HG03442 (cell line): ENCODE measurements at regions not wholly inside any gene's neighbourhood (a gene's known extent, or its start where the extent isn't known, plus 50 kb on each side); places are given as distances from the start of the nearest gene placed in this dataset.
"Not testable (repeated sequence)": the region's sequence is repeated elsewhere in the genome, so short reads cannot be mapped to it uniquely, and the experiment has no call there.

Experiments used
- ATAC-seq: cut with Tn5 transposase; IDR thresholded peaks from one replicate; pipeline ENCODE4 v1.9.1; 2021; ENCODE audit warnings: mild to moderate bottlenecking, moderate library complexity; ENCODE audit not compliant: unreplicated experiment

DNA sequence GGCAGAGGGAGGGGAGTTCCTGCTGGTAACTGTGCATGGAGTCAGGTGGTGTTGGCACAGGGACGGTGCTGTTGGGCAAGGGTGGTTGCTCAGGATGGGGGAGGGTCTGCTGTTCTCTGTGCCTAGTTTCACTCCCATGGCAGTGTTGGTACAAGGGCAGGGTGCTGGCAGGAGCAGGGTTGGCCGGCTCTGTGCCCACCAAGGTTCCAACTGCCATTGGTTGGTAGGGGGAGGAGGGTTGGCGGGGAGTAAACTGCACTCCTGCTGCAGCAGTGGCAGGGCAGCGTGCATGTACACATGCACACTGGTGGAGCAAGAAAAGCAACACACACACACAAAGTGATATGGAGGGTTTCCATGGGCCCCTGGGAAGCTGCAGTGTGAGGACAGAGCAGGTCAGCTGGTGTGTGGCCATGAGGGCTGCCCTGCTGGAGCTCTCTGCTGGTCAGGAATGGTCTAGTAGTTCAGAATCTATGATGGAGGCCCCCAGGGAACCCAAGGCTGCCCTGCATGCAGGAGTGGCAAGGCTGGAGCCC lies 269.9 kb upstream of the MGAT4C start:
- no peak for ATAC-seq

DNA sequence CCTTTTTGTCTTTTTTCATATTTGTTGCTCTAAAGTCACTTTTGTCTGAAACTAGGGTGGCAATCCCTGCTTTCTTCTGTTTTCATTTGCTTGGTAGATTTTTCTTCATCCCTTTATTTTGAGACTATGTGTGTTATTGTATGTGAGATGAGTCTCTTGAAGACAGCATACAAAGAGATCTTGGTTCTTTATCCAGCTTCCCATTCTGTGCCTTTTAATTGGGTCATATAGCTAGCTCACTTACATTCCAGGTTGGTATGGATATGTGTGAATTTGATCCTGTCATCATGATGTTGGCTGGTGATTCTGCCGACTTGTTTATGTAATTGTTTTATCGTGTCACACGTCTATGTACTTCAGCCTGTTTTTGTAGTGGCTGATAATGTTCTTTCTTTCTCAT lies 267.7 kb upstream of the MGAT4C start:
- no peak for ATAC-seq

DNA sequence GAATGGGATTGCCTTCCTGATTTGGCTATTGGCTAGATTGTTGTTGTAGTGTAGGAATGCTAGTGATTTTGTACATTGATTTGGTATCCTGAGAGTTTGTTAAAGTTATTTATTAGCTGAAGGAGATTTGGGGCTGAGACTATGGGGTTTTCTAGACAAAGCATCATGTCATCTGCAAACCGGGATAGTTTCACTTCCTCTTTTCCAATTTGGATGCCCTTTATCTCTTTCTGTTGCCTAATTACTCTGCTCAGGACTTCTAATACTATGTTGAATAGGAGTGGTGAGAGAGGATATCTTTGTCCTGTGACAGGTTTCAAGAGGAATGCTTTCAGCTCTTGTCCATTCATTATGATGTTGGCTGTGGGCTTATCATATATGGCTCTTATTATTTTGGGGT lies 265.7 kb upstream of the MGAT4C start:
- ATAC-seq, result no peak

DNA sequence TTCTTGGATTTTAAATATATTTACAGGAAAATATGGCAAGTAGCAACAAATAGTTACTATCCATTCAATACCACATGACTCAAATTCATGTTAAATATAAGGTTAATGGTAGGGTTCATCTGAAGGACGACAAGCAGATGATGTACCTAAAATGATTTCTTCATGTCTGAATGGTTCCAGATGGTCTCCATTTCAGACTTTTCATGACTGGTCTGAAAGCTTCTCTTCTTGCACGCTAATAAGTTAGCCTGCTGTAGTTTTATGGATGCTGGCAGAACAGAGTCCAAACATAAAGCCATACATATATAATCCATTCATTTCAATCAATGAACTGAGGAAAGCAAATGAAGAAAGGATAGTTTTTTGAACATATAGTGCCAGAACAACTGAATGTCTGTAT lies 257.0 kb upstream of the MGAT4C start:
- no peak for ATAC-seq

DNA sequence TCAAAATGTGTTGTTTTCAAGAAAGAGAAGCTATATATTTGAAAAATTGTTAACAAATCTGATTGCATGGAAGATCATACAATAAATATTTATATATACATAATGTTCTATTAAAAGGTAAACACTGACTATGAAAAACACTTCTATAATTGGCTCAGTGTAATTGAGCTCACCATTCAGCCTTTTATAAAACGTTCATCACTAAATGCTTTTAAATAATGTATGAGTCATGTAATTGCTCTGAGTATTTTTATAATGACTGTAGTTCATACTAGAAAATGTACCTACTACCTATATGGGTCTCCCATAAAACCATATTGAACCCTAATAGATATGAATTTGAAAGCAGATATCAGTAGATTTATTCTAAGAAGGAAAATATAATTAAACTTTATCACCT lies 240.4 kb upstream of the MGAT4C start:
- no peak for ATAC-seq

DNA sequence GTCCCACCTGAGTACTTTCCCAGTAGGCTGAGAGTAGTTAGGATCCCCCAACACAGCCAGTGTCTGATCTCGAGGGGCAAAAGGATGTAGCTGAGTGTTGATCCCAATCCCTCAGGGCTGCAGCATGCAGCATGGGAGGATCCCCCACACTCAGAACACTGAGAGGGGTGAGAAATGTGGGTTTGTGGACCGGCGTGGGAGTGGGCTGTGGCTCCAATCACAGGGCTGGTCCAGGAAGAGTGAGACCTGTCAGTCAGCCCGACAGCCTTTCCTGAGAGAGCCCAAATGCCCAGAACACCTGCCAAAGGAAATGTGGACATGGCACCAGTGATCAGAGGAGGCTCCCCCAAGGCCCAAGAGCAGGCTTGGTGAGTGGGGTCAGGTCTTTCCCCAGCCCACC lies 228.3 kb upstream of the MGAT4C start:
- no peak for ATAC-seq

DNA sequence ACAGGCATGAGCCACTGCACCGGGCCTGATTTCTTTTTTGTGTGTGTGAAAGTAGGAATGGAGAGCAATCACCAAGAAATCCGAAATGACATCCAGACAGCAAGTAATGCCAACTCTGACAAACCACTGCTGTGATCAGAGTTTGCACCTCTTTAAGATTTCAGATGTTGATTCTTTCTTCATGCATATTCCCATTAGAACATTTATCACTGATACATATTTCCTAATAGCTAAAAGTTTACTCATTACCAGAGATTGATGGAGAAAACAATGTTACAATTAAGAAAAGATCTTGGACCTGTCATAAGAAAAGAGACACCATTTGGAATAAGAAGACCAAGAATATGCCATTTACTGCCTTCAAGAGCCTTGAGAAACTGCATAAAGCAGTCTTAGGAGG lies 217.0 kb upstream of the MGAT4C start:
- ATAC-seq, result no peak

DNA sequence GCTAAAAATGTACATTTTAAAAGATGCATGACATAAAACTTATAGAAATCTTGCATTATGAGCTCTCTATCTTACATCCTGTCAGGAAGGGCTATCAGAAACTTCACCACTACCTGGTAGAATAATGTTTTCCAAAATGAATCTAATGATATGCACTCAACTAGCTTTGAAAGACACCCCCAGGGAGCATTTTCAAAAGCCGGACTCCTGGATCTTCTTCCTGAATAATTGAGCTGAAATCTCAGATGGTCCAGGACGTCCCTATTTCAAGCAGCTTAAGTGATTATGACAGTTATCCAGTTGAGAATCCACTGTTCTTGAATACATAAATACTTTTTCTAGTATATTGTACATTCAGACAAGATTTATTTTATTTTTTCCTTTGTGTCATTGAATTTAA lies 200.6 kb upstream of the MGAT4C start:
- ATAC-seq, result no peak

DNA sequence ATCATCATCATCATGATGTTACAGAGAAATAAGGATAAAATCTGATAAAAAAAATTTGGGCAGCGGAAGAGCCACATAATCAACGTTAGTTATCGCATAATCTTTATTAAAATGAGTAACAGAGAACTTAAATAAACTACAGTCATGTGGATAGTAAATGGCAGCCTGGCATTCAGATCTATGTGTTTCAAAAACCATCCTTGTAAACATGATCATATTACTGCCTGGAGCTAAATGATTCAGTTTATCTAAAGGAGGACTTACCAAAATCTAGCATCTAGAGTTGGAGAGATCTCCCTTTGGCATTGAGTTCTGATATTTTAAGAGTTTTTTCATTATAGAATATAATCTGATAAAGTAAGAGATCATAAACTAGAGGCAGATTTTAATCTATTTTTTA lies 200.1 kb upstream of the MGAT4C start:
- no peak for ATAC-seq

DNA sequence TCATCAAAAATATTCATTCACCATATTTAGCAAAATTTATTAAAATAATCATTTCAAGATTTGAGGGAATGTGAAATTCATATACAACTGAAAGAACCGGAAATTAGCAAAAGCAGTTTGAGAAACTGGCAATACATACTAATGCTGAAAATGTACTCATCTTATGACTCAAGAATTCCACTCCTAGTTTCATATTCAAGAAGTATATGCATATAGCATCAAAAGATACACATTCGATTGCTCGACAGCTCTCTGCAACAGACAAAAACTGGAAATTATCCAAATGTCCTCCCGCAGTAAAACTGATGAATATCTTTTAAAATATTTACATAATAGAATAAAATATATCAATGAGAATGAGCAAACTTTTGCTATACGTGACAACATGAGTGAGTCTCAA lies 189.2 kb upstream of the MGAT4C start:
- no peak for ATAC-seq

DNA sequence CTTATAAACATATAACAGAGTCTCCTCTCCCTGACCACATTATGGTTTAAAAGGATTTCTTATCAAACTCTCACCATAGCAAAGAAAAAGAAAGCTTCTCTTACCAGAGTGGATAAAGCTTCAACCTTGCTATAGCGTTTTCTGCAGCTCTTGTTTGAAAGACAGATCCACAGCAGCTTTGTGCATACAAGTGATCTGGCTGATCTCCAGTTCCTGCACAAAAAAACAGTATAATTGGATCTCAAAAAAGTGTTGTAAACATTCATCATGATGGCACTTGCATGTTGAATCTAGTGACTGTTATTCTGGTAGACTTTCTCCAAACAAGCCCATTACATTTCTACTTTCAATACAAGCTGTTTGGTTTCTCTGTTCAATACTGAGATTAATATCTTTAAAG lies 178.9 kb upstream of the MGAT4C start:
- ATAC-seq, result no peak

DNA sequence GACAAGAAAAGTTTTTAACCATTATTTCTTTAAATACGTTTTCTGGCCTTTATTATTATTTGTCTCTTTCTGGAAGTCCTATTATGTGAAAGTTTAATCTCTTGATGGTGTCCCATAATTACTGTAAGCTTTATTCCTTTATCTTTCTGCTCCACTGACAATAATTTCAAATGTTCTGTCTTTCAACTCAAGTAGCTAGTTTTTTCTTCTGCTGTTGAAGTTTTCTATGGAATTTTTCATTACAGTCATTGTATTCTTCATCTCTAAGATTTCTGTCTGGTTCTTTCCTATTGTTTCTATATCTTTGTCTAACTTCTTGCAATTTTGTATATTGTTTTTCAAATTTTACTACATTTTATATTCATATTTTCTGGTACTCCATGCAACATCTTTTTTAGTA lies 173.6 kb upstream of the MGAT4C start:
- no peak for ATAC-seq

DNA sequence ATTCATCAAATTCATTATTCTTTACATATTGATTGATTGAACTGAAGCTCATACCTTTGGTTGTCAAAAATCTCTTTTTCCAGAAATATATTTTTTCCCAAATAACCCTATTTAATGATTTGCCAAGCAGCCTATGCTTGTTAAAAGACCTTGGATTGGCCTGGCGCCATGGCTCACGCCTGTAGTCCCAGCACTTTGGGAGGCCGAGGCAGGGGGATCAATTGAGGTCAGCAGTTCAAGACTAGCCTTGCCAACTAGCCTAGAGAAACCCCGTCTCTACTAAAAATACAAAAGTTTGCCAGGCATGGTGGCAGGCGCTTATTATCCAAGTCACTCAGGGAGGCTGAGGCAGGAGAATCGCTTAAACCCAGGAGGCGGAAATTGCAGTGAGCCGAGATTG lies 165.1 kb upstream of the MGAT4C start:
- ATAC-seq, result no peak

DNA sequence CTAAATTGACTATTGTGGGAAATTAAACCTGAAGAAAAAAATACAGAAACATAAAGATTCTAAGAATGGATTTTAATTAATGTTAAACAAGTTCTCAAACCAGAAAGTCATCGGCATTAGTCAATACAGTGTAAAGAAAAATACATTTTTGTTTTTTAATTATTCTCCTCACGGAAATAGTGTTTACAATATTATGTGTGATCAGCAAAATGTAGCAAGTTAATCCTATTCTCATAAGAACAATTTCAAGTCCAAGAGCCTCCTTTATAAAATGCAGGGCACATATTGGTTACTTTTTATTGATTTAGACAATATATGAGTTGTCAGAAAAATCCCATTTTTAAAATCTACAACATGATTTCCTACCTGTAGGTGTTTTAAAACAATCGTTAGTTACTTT lies 158.0 kb upstream of the MGAT4C start:
- no peak for ATAC-seq

DNA sequence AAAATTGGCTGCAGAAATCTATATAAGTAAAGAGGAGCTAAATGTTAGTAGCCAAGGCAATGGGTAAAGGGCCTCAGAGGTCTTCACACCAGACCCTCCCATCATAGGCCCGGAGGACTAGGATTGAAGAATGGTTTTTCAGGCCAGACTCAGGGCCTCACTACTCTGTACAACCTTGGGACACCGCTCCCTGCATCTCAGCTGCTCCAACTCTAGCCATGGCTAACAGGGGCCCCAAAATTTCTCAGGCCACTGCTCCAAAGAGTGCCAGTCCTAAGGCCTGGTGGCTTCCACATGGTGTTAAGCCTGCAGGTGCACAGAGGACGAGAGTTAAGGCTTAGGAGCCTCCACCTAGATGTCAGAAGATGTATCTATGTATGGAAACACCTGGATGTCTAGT lies 155.5 kb upstream of the MGAT4C start:
- no peak for ATAC-seq

DNA sequence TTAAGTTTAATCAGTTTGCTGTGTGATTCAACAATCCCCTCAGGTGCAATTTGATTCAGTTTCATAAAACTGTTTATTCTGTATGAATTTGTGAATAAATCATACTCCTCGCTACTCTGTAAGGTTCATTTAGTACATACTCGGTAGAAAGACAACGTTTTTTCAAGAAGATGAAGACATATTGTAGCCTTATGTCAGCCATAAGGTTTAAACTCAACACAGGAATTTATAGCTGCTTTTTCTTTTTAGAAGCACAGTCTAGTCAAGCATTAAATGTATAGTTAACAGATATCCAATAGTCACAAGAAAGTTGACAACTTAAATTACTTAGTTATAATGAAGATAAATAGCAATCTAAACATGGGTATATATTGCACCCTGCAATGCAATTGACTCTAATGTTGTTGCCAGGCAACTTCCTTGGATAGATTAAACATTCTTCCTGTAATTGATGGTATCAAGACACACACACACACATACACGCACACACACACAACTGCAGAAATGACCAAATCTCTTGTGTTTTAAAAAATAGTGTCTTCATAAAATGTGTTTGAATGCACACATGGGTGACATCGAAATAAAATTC lies 151.5 kb upstream of the MGAT4C start:
- no peak for ATAC-seq

DNA sequence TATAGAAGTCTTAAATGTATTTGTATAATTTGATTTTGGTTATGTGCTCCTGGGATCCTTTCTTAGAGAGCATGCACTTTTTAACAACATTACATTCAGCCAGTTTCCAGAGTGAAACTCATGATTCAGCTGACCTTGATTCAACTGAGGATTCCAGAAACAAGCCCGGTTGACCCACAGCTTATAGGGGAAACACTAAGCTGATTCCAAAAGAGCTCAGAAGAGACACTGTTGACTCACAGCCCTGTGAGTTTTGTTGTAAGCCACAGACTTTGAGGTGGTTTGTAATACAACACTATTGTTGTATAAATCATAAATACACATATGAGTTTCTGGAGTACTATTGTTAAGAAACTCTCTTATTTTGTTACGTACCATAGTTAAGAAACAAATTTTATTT lies 133.8 kb upstream of the MGAT4C start:
- no peak for ATAC-seq

DNA sequence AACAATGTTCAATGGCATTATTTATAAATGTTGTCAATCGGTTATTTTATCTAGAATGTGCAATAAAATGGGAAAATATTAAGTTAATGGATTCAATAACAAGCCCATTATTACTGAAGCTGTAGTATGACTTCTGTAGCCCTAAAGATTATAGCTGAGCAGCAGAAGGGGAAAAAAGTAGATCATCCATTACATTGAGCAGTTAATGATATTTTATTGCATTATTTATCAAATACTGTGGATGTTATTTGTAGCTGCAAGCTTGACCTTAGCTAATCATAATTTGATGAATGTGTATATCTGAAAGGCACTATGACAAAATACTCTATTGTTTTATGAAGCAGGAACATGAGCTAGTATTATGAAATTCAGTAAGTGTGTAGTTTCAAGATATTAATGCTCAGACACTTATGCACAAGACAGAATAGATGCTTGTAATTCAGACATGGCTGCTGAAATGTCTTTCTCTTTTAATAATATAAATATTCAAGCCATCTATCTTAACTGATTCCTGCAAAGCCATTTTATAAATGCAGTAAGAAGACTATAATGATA lies 131.5 kb upstream of the MGAT4C start:
- ATAC-seq, result no peak

DNA sequence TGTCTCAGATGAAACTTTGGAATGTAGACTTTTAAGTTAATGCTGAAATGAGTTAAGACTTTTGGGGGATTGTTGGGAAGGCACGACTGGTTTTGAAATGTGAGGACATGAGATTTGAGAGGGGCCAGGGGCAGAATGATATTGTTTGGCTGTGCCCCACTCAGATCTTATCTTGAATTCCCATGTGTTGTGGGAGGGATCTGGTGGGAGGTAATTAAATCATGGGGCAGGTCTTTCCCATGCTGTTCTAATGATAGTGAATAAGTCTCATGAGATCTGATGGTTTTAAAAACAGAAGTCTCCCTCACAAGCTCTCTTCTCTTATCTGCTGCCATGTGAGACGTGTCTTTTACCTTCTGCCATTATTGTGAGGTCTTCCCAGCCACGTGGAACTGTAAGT lies 127.6 kb upstream of the MGAT4C start:
- not testable (repeated sequence) for ATAC-seq

DNA sequence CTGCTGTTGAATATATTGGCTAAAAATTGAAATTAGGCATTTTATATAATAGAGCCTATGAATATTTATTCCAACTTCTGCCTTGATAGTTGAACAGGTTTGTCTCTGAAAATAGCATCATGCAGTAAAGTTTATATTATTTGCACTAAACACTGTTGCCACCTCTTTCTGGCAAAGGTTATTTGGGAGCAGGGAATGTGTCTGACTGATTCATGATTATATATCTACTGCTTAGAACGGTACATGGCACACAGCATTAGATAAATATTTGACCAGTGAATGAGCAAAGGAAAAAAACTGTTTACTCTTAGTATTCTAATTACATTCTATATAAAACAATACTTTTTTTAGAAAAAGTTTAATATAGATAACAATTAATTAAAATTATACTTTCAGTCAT lies 123.1 kb upstream of the MGAT4C start:
- no peak for ATAC-seq

DNA sequence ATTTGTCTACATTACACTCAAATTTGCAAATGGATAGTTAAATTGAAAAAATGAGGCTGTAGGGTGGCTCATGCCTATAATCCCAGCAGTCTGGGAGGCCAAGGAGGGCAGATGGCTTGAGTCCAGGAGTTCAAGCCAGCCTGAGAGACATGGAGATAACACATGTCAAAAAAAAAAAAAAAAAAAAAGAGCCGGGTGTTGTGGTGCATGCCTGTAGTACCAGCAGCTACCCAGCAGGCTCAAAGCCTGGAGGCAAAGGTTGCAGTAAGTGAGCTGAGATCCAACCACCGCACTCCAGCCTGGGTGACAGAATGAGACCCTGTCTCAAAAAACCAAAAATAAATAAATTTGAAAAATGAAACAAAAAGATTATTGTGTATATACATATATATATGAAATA lies 119.9 kb upstream of the MGAT4C start:
- no peak for ATAC-seq

DNA sequence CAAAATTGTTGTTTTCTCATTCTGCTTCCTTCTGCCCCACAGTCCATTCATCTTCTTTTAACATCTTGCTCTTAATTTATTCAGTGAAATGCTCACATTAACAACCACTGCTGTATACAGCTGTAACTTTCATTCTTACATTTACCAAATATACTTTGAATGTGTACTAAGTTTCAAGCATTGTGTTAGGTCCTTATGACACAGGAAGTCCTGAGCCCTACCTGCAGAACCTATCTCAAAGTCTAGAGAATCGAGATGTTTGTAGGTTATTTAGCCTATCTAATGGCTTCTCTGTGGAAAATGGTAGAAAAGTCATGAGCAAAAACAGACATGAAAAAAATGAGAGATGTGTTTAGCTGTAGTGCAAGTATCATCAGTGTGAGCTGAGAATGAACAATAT lies 117.6 kb upstream of the MGAT4C start:
- no peak for ATAC-seq

DNA sequence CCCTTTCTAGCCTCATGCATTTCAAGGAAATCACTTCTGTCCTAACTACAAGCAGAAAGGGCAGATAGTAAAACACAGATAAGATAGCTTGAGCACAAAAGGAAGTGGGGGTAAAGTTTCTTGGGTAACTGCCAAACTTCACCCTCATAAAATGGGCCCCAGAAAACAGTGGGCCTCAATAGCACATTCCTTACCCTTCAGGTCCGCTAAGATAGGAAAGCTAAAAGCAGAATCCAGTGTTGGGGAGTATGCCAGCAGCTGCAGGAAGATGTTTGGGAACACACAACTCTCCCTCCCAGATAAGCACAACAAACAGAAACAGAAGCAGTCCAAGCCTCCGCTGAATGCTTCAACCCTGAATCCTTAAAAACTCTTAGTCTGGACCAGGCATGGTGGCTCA lies 110.9 kb upstream of the MGAT4C start:
- ATAC-seq, result no peak
